H1 (cell line): ENCODE measurements at regions not wholly inside any gene's neighbourhood (a gene's known extent, or its start where the extent isn't known, plus 50 kb on each side); places are given as distances from the start of the nearest gene placed in this dataset.

Source experiments
- CBX5 ChIP-seq: fragments of 300-800, 300-1000 bp; sonication (generic); IDR thresholded peaks from 2 replicates; pipeline ENCODE4 v1.7.1; 2016; ENCODE audit warnings: antibody characterized with exemption, low read length, low read depth
- EP300 ChIP-seq, 2 experiments: IDR thresholded peaks; 1 replicate in 1 of 2; 2 replicates in 1 of 2; pipeline ENCODE4 v1.6.1; 2011 to 2012; ENCODE audit warnings: low read depth in 2 of 2, low read length in 2 of 2, mild to moderate bottlenecking in 2 of 2, borderline replicate concordance in 1 of 2, inconsistent platforms in 1 of 2, moderate library complexity in 1 of 2

DNA sequence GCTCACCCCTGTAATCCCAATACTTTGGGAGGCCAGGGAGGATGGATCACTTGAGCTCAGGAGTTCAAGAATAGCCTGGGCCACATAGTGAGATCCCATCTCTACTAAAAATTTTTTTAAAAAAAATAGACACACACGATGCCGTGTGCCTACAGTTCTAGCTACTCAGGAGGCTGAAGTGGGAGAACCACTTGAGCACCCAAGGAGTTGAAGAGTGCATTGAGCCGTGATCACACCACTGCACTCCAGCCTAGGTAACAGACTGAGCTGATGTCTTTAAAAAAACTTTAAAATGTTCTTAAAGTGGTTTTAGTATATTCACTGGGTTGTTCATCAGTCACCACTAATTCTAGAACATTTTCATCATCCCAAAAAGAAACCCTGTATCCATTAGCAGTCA lies 51.9 kb upstream of the RNF38 start:
- TF ChIP-seq CBX5 (no peak), EP300 (IDR thresholded peaks at IDR 0.05; ENCODE audit: borderline replicate concordance in 1 of 2, low read depth in 2 of 2, low read length in 2 of 2) (no peak)
